ENCODE measurements at regions not wholly inside any gene's neighbourhood (a gene's known extent, or its start where the extent isn't known, plus 50 kb on each side); places are given as distances from the start of the nearest gene placed in this dataset.

DNA sequence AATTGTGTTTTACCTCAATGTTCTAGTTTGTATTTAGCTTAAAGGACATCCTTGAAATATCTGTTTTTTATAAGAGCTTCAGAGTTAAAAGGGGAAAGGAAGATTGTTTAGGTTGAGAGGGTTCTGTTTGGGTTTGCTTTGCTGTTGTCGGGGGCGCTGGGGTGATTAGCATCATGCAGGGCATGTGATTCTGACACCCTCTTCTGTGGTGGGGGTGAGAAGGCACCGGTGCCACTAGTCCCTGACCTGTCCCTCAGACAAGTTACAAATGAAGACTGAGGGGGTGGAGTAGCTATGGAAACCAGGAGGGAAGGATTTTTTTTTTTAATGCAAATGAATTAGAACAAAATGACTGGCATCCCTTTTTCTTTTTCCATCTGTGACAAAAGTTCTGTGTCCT is 291.3 kb downstream of the RPAP3 start:
- Histone ChIP-seq H4K91ac (ENCODE audit: insufficient read depth, low read depth, low read length) (no peak overlapping the region), H3K27me3 (ENCODE audit: control insufficient read depth, insufficient read depth, low read length) (peaks cover 8% of the 10 kb centered on the region), H3K4ac (ENCODE audit: low read depth, low read length) (no peak overlapping the region), H2BK5ac (ENCODE audit: low read depth, low read length, poor library complexity, severe bottlenecking) (no peak overlapping the region), H3K4me1 (ENCODE audit: control insufficient read depth, insufficient read depth, low read length) (peaks cover 5% of the 10 kb centered on the region), H3K36me3 (ENCODE audit: control insufficient read depth, insufficient read depth, low read length) (no peaks in the 10 kb centered on the region), H4K8ac (ENCODE audit: low read depth in 2 of 2, low read length in 2 of 2) (no peak overlapping the region), H4K5ac (ENCODE audit: low read depth, low read length) (no peak overlapping the region), H3K9ac (ENCODE audit: low read depth, low read length) (no peak overlapping the region), H3K27ac (ENCODE audit: insufficient read depth, low read length) (no peak overlapping the region), H3K23ac (ENCODE audit: low read depth, low read length) (no peak overlapping the region), H3K9me1 (ENCODE audit: insufficient read depth, low read length) (no peaks in the 10 kb centered on the region; the same call in 1 of the 2 replicates), H3K4me2 (ENCODE audit: low read depth, low read length) (no peak overlapping the region), H3K56ac (ENCODE audit: extremely low read depth, insufficient read depth, low read length) (no peak overlapping the region), H2BK120ac (ENCODE audit: low read depth, low read length) (no peak overlapping the region), H2AK9ac (replicated peaks; ENCODE audit: low read depth, low read length, poor library complexity) (no peak overlapping the region), H2AFZ (replicated peaks; ENCODE audit: low read length, poor library complexity) (no peak overlapping the region), H2AK5ac (ENCODE audit: low read depth, low read length) (no peak overlapping the region), H3K79me1 (ENCODE audit: low read depth in 1 of 2, low read length in 2 of 2) (no peaks in the 10 kb centered on the region), H4K20me1 (ENCODE audit: insufficient read depth, low read length) (no peaks in the 10 kb centered on the region), H2BK20ac (ENCODE audit: low read depth, low read length) (no peak overlapping the region), H2BK15ac (ENCODE audit: low read depth, low read length) (no peak overlapping the region), H3K9me3 (ENCODE audit: control insufficient read depth, insufficient read depth, low read length) (no peaks in the 10 kb centered on the region), H3K4me3 (ENCODE audit: insufficient read depth, low read depth, low read length) (no peak overlapping the region), H3K18ac (ENCODE audit: low read depth, low read length) (no peak overlapping the region), H3K14ac (replicated peaks; ENCODE audit: low read depth, low read length) (no peak overlapping the region)
- DNase-seq (no peak), ATAC-seq (ENCODE audit: low read depth) (no peak)
- TF ChIP-seq CEBPB (IDR thresholded peaks at IDR 0.05; ENCODE audit: low read depth, low read length), result no peak
- TF ChIP-seq POLR2A (IDR thresholded peaks at IDR 0.05; ENCODE audit: low read depth, low read length), result no peak
- TF ChIP-seq NFE2L2 (IDR thresholded peaks at IDR 0.05; ENCODE audit: low read depth, low read length), result no peak
- TF ChIP-seq, protein P1, sequence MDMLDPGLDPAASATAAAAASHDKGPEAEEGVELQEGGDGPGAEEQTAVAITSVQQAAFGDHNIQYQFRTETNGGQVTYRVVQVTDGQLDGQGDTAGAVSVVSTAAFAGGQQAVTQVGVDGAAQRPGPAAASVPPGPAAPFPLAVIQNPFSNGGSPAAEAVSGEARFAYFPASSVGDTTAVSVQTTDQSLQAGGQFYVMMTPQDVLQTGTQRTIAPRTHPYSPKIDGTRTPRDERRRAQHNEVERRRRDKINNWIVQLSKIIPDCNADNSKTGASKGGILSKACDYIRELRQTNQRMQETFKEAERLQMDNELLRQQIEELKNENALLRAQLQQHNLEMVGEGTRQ (IDR thresholded peaks at IDR 0.05; ENCODE audit: low read depth, low read length), result no peak
- no peak for TF ChIP-seq RCOR1 (IDR thresholded peaks at IDR 0.05; ENCODE audit: insufficient replicate concordance, low read length)
- TF ChIP-seq CHD1 (IDR thresholded peaks at IDR 0.05; ENCODE audit: low read depth, low read length), result no peak
- no peak for TF ChIP-seq RFX5 (IDR thresholded peaks at IDR 0.05; ENCODE audit: low read depth, low read length)
- TF ChIP-seq, protein P2, sequence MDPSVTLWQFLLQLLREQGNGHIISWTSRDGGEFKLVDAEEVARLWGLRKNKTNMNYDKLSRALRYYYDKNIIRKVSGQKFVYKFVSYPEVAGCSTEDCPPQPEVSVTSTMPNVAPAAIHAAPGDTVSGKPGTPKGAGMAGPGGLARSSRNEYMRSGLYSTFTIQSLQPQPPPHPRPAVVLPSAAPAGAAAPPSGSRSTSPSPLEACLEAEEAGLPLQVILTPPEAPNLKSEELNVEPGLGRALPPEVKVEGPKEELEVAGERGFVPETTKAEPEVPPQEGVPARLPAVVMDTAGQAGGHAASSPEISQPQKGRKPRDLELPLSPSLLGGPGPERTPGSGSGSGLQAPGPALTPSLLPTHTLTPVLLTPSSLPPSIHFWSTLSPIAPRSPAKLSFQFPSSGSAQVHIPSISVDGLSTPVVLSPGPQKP (IDR thresholded peaks at IDR 0.05; ENCODE audit: borderline replicate concordance, low read depth, low read length), result no peak
- TF ChIP-seq SMC3 (IDR thresholded peaks at IDR 0.05; ENCODE audit: low read depth, low read length), result no peak
- CTCF ChIA-PET, result interaction anchor here (0.6 to 1.5 kb wide), 2 partner anchors 17 to 30 kb away, joined by 3 to 4 read pairs; no protein-coding TSS in a partner anchor
- 53% methylated on average over 2 of the region's 3 CpGs; no CpG with 5 or more reads in 1 of the 2 experiments for WGBS, 2 experiments (ENCODE audit: extremely low coverage in 2 of 2, insufficient read length in 1 of 2)
- intact Hi-C loops (cut with micrococcal nuclease), result no loop called here
- BruUV-seq (replicated peaks), result no TSS peak
- POLR2A ChIA-PET (ENCODE audit: unreplicated experiment), result no interaction called here
- dilution Hi-C loops (cut with HindIII; ENCODE audit: low sequenced_read_pairs, unreplicated experiment), result no loop called here
- in situ Hi-C loops (cut with MboI; ENCODE audit: low sequenced_read_pairs), result no loop called here
